Bronchial epithelial cell (primary cell): ENCODE measurements at regions not wholly inside any gene's neighbourhood (a gene's known extent, or its start where the extent isn't known, plus 50 kb on each side); places are given as distances from the start of the nearest gene placed in this dataset.

ENCODE experiments used
- DNase-seq: peaks from one replicate; pipeline ENCODE4 v3.0.0-alpha.2; 2010; ENCODE audit warnings: low read depth
- FAIRE-seq: peaks from 2 replicates; lab custom pipeline; 2011; peaks lifted over from hg19 to GRCh38; lab: Jason Lieb, UNC
- H3K27me3 ChIP-seq: 2 replicates; pipeline ENCODE4 v1.5.1; 2011; ENCODE audit warnings: low read length; ENCODE audit not compliant: control insufficient read depth, insufficient read depth
- H3K36me3 ChIP-seq: 2 replicates; pipeline ENCODE4 v1.5.1; 2011; ENCODE audit warnings: low read length; ENCODE audit not compliant: control insufficient read depth, insufficient read depth
- H3K4me3 ChIP-seq: 2 replicates; pipeline ENCODE4 v1.5.1; 2011; ENCODE audit warnings: mild to moderate bottlenecking, low read depth, low read length, control low read depth
- TF ChIP-seq, protein P1 (sequence below): IDR thresholded peaks from 2 replicates; pipeline ENCODE4 v1.5.1; 2011; ENCODE audit warnings: mild to moderate bottlenecking, moderate library complexity, low read length, control low read depth, inconsistent platforms; ENCODE audit not compliant: insufficient read depth, severe bottlenecking

DNA sequence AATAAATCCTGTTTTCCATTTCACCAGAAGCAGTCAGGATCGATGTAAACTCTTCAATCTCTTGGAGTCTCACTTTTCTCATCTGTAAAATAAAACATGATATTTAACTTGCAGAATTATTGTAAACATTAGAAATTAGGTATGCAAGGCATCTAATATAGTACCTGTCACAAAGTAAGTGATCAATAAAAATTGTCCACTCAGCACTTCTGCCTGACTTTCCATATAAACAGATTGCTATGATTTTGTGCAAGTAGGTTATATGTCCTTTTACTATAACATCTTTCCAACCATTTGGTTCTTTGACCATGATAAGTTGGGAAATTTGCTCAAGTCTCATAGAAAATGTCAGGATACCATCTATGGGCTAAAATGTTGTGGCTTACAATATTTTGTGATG lies 148.8 kb upstream of the MTAP start:
- DNase-seq, result no peak
- no peak for FAIRE-seq
- TF ChIP-seq, protein P1, sequence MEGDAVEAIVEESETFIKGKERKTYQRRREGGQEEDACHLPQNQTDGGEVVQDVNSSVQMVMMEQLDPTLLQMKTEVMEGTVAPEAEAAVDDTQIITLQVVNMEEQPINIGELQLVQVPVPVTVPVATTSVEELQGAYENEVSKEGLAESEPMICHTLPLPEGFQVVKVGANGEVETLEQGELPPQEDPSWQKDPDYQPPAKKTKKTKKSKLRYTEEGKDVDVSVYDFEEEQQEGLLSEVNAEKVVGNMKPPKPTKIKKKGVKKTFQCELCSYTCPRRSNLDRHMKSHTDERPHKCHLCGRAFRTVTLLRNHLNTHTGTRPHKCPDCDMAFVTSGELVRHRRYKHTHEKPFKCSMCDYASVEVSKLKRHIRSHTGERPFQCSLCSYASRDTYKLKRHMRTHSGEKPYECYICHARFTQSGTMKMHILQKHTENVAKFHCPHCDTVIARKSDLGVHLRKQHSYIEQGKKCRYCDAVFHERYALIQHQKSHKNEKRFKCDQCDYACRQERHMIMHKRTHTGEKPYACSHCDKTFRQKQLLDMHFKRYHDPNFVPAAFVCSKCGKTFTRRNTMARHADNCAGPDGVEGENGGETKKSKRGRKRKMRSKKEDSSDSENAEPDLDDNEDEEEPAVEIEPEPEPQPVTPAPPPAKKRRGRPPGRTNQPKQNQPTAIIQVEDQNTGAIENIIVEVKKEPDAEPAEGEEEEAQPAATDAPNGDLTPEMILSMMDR, result no peak
- H3K27me3 ChIP-seq, result no peaks in the 10 kb centered on the region
- H3K36me3 ChIP-seq, result no peaks in the 10 kb centered on the region
- H3K4me3 ChIP-seq, result no peak overlapping the region

DNA sequence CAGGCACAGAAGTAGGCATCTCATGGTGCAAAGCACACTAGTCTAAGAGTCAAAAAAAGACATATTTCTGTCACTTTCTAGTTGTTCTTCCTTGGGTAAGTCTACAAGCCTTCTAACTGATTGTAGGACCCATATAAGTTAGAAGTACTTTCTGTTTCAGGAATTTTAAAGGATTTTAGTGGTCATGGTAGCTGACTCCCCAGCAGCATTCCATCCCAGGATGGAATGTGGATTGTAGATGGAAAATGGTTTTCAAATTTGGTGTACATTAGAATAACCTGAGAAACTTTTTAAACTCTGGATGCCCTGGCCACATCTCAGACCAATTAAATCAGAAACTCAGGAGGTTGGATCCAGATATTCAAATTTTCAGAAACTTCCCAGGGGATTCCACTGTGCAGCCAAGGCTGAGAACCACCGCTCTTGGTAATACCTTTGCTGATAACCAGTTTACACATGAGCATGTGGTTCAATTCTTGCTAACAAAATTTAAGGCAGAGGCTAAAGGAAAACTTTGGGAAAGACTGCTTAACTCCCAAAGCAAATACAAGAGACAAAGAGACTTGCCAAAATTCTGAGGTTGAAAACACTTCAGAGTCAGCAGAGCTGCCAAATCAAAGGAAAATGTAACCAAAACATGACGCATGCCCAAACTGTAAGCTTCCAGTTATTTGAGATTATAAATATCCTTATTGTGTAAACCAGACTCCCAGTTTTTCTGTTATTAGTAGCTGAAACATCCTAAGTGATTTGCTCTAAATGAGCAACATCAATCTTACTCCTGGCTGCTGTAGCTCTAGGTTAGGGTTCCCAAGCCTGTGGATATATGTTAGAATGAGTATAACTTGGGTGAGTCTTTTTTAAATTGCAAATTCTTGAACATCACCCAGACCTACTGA lies 145.4 kb upstream of the MTAP start:
- TF ChIP-seq, protein P1, result no peak
- H3K4me3 ChIP-seq, result no peak overlapping the region
- no peaks in the 10 kb centered on the region for H3K27me3 ChIP-seq
- FAIRE-seq, result no peak
- H3K36me3 ChIP-seq, result no peaks in the 10 kb centered on the region
- peak; percentile 50 for DNase-seq

DNA sequence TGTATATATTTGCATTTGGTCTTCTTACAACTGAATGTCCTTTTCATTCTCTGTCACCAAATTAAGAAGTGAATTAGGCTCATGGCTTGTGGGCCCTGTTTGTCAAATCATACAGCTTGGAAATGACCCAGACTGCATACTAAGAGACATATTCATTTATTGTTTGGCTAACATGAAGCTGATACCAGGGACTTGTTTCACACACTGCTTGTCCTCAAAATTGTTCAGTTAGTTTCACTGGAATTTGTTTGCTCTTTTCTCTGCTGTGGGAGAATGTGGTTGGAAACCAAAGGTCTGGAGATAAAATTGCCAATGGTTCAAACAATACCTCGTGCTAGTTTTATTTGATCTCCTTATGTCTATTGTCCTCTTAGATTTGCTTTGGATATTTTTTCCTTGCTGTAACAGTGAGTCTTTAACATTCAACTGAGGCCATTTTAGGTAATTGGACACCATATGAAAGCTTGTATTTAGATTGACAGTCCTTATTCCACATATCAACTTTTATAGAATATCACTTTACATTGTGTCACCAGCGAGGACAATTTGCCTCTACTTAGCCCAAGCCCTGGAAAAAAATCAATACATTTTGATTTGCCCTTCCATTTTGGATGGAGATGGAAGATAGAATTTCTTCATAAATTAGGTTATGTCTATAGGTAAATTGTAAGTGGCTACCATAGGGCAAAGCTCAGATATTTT lies 144.3 kb upstream of the MTAP start:
- no peaks in the 10 kb centered on the region for H3K27me3 ChIP-seq
- H3K4me3 ChIP-seq, result no peak overlapping the region
- TF ChIP-seq, protein P1, result no peak
- DNase-seq (no peak), FAIRE-seq (no peak)
- H3K36me3 ChIP-seq, result no peaks in the 10 kb centered on the region

DNA sequence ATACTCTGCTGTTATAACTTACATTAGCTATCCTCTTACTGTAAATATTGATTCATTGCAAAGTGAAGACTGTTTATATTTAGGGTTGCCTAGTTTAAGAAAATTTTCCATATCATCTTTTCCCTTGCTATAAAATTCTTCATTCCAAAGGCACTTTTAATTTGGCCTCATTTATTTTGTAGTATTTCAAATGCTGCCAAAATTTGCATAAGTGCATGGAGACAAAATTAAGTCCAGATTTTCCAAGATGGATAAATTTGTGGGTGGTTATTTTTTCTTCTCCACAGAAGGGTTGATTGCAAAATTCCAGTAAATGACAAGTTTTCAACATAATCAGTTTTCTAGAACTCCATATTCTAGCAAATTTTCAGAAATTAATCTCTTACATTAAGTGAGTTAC lies 141.5 kb upstream of the MTAP start:
- TF ChIP-seq, protein P1, result no peak
- Histone ChIP-seq H3K4me3 (no peak overlapping the region), H3K27me3 (no peaks in the 10 kb centered on the region), H3K36me3 (no peaks in the 10 kb centered on the region)
- no peak for FAIRE-seq
- DNase-seq, result no peak

DNA sequence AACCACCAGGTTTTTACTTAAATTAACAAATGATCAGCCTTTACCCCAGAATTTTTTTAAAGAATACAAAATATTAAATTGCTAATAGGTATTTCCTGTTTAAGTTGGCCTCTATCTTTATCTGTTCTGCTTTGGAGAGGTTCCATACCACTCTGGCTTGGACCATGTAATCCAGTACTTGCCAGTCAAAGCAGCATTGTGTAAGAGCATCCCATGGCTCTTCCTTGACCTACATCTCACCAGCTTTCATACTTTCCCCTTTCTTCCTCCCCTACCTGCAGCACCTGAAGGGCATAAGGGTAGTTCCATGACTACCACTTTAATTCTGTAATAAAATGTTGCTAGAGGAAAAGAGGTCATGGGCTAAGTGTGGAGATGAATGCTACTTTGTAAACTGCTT lies 140.8 kb upstream of the MTAP start:
- no peak overlapping the region for H3K4me3 ChIP-seq
- FAIRE-seq, result no peak
- H3K36me3 ChIP-seq, result no peaks in the 10 kb centered on the region
- no peak for DNase-seq
- H3K27me3 ChIP-seq, result no peaks in the 10 kb centered on the region
- TF ChIP-seq, protein P1, result no peak
